Astrocyte (in vitro differentiated cells and primary cell): ENCODE measurements at regions not wholly inside any gene's neighbourhood (a gene's known extent, or its start where the extent isn't known, plus 50 kb on each side); places are given as distances from the start of the nearest gene placed in this dataset.

Source experiments
- DNase-seq: peaks from one replicate; pipeline ENCODE4 v3.0.0-alpha.2; 2010; ENCODE audit warnings: low read depth
- FAIRE-seq: peaks from 2 replicates; lab custom pipeline; 2011; peaks lifted over from hg19 to GRCh38; lab: Jason Lieb, UNC
- H2AFZ ChIP-seq: 2 replicates; pipeline ENCODE4 v1.6.0; 2012; ENCODE audit warnings: low read depth, low read length, inconsistent platforms
- H3K27ac ChIP-seq: 2 replicates; pipeline ENCODE4 v1.5.1; 2011; ENCODE audit warnings: low read depth, low read length, inconsistent platforms
- H3K27me3 ChIP-seq: 2 replicates; pipeline ENCODE4 v1.6.0; 2011; ENCODE audit warnings: low read length, inconsistent platforms; ENCODE audit not compliant: insufficient read depth
- H3K36me3 ChIP-seq: 2 replicates; pipeline ENCODE4 v1.5.1; 2011; ENCODE audit warnings: low read length, inconsistent platforms; ENCODE audit not compliant: insufficient read depth
- H3K4me1 ChIP-seq: 2 replicates; pipeline ENCODE4 v1.5.1; 2011; ENCODE audit warnings: low read length, inconsistent platforms; ENCODE audit not compliant: insufficient read depth
- H3K4me2 ChIP-seq: 2 replicates; pipeline ENCODE4 v1.6.0; 2012; ENCODE audit warnings: low read length, inconsistent platforms
- H3K4me3 ChIP-seq: 2 replicates; pipeline ENCODE4 v1.5.1; 2011; ENCODE audit warnings: low read depth, mild to moderate bottlenecking, low read length, inconsistent platforms; ENCODE audit not compliant: insufficient read depth
- H3K79me2 ChIP-seq: 2 replicates; pipeline ENCODE4 v1.6.0; 2012; ENCODE audit warnings: mild to moderate bottlenecking, low read length, inconsistent platforms; ENCODE audit not compliant: insufficient read depth
- H3K9ac ChIP-seq: 2 replicates; pipeline ENCODE4 v1.6.0; 2012; ENCODE audit warnings: mild to moderate bottlenecking, low read length, inconsistent platforms
- H3K9me3 ChIP-seq: 2 replicates; pipeline ENCODE4 v1.5.1; 2012; ENCODE audit warnings: low read depth, mild to moderate bottlenecking, low read length, inconsistent platforms; ENCODE audit not compliant: insufficient read depth
- H4K20me1 ChIP-seq: 2 replicates; pipeline ENCODE4 v1.6.0; 2012; ENCODE audit warnings: low read length, inconsistent platforms; ENCODE audit not compliant: insufficient read depth
- H3K27ac Mint-ChIP-seq: one replicate; pipeline ENCODE4 v1.8.0; 2021; ENCODE audit warnings: mild to moderate bottlenecking, mixed read lengths; ENCODE audit not compliant: unreplicated experiment
- H3K27me3 Mint-ChIP-seq: one replicate; pipeline ENCODE4 v1.8.0; 2021; ENCODE audit warnings: low read depth, mixed read lengths; ENCODE audit not compliant: unreplicated experiment
- H3K36me3 Mint-ChIP-seq: one replicate; pipeline ENCODE4 v1.8.0; 2021; ENCODE audit warnings: low read depth, mixed read lengths; ENCODE audit not compliant: unreplicated experiment
- H3K4me1 Mint-ChIP-seq: one replicate; pipeline ENCODE4 v1.8.0; 2021; ENCODE audit warnings: low read depth, mixed read lengths; ENCODE audit not compliant: unreplicated experiment
- H3K4me3 Mint-ChIP-seq: one replicate; pipeline ENCODE4 v1.8.0; 2021; ENCODE audit warnings: mild to moderate bottlenecking, moderate library complexity, mixed read lengths; ENCODE audit not compliant: unreplicated experiment
- H3K9me3 Mint-ChIP-seq: one replicate; pipeline ENCODE4 v1.8.0; 2021; ENCODE audit warnings: mild to moderate bottlenecking, mixed read lengths; ENCODE audit not compliant: unreplicated experiment
- CTCF ChIP-seq: IDR thresholded peaks from 2 replicates; pipeline ENCODE4 v1.5.1; 2011; ENCODE audit warnings: low read depth, mild to moderate bottlenecking, inconsistent platforms, low read length, moderate library complexity; ENCODE audit not compliant: insufficient read depth
- EZH2 ChIP-seq: IDR thresholded peaks from 2 replicates; pipeline ENCODE4 v1.6.1; 2012; ENCODE audit warnings: mild to moderate bottlenecking, low read length, inconsistent platforms; ENCODE audit not compliant: insufficient read depth

GRCh38 chrX:38864165-38864564, 62.9 kb downstream of the MID1IP1 start:
- no peak overlapping the region for H3K4me3 ChIP-seq
- H3K4me2 ChIP-seq: no peak overlapping the region
- TF ChIP-seq EZH2 (no peak), CTCF (no peak)
- H3K9ac ChIP-seq: no peak overlapping the region
- FAIRE-seq (peak; percentile 97), DNase-seq (peak; percentile 39)
- no peak overlapping the region for H3K27ac Mint-ChIP-seq
- no peaks in the 10 kb centered on the region for H4K20me1 ChIP-seq
- H3K36me3 Mint-ChIP-seq: no peaks in the 10 kb centered on the region
- no peaks in the 10 kb centered on the region for H3K79me2 ChIP-seq
- H3K9me3 ChIP-seq: no peaks in the 10 kb centered on the region
- no peaks in the 10 kb centered on the region for H3K4me1 ChIP-seq
- no peaks in the 10 kb centered on the region for H3K36me3 ChIP-seq
- no peaks in the 10 kb centered on the region for H3K27me3 Mint-ChIP-seq
- H3K27ac ChIP-seq: no peak overlapping the region
- no peak overlapping the region for H2AFZ ChIP-seq
- H3K4me3 Mint-ChIP-seq: no peak overlapping the region
- peaks cover 2% of the 10 kb centered on the region for H3K9me3 Mint-ChIP-seq
- H3K27me3 ChIP-seq: no peaks in the 10 kb centered on the region
- H3K4me1 Mint-ChIP-seq: peaks cover 7% of the 10 kb centered on the region

- Histone ChIP-seq H3K4me1 (no peaks in the 10 kb centered on the region), H3K9me3 (no peaks in the 10 kb centered on the region), H3K36me3 (no peaks in the 10 kb centered on the region), H4K20me1 (no peaks in the 10 kb centered on the region), H3K27me3 (no peaks in the 10 kb centered on the region), H3K27ac (no peak overlapping the region), H3K79me2 (no peaks in the 10 kb centered on the region), H2AFZ (no peak overlapping the region), H3K4me2 (no peak overlapping the region), H3K9ac (no peak overlapping the region), H3K4me3 (no peak overlapping the region)
- peaks cover 12% of the 10 kb centered on the region for H3K4me1 Mint-ChIP-seq
- peaks cover 2% of the 10 kb centered on the region for H3K9me3 Mint-ChIP-seq
- H3K27me3 Mint-ChIP-seq: no peaks in the 10 kb centered on the region
- H3K27ac Mint-ChIP-seq: no peak overlapping the region
- no peak overlapping the region for H3K4me3 Mint-ChIP-seq
- DNase-seq (no peak), FAIRE-seq (no peak)
- no peaks in the 10 kb centered on the region for H3K36me3 Mint-ChIP-seq
- no peak for TF ChIP-seq CTCF
- no peak for TF ChIP-seq EZH2
Observed at GRCh38 chrX:38868321-38868720, 67.1 kb downstream of the MID1IP1 start.

GRCh38 chrX:38868941-38869401, 67.7 kb downstream of the MID1IP1 start:
- peaks cover 2% of the 10 kb centered on the region for H3K9me3 Mint-ChIP-seq
- Histone ChIP-seq H3K9me3 (no peaks in the 10 kb centered on the region), H4K20me1 (no peaks in the 10 kb centered on the region), H3K4me2 (no peak overlapping the region), H3K36me3 (no peaks in the 10 kb centered on the region), H2AFZ (no peak overlapping the region), H3K79me2 (no peaks in the 10 kb centered on the region), H3K4me1 (no peaks in the 10 kb centered on the region), H3K9ac (no peak overlapping the region), H3K27me3 (no peaks in the 10 kb centered on the region), H3K4me3 (no peak overlapping the region), H3K27ac (no peak overlapping the region)
- peak overlapping the region; percentile 72 for H3K27ac Mint-ChIP-seq
- H3K27me3 Mint-ChIP-seq: no peaks in the 10 kb centered on the region
- no peak overlapping the region for H3K4me3 Mint-ChIP-seq
- FAIRE-seq (no peak), DNase-seq (peak; percentile 40)
- H3K4me1 Mint-ChIP-seq: peaks cover 12% of the 10 kb centered on the region
- no peak for TF ChIP-seq EZH2
- no peak for TF ChIP-seq CTCF
- no peaks in the 10 kb centered on the region for H3K36me3 Mint-ChIP-seq
